ENCODE measurements at regions not wholly inside any gene's neighbourhood (a gene's known extent, or its start where the extent isn't known, plus 50 kb on each side); places are given as distances from the start of the nearest gene placed in this dataset.

DNA sequence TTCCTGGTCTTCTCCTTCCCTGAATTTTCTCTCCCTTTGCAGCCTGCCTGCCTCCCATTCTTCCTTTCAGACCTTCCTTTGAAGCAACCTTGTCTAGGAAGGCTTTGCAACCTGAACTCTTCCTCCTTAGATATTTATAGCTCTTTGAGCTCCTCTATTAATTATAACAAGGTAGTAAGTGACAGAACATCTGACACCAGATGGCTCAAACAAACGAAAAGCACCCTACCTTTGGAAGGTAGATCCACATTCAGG lies 57.2 kb upstream of the SLC1A4 start:
- TF ChIP-seq, protein P1, sequence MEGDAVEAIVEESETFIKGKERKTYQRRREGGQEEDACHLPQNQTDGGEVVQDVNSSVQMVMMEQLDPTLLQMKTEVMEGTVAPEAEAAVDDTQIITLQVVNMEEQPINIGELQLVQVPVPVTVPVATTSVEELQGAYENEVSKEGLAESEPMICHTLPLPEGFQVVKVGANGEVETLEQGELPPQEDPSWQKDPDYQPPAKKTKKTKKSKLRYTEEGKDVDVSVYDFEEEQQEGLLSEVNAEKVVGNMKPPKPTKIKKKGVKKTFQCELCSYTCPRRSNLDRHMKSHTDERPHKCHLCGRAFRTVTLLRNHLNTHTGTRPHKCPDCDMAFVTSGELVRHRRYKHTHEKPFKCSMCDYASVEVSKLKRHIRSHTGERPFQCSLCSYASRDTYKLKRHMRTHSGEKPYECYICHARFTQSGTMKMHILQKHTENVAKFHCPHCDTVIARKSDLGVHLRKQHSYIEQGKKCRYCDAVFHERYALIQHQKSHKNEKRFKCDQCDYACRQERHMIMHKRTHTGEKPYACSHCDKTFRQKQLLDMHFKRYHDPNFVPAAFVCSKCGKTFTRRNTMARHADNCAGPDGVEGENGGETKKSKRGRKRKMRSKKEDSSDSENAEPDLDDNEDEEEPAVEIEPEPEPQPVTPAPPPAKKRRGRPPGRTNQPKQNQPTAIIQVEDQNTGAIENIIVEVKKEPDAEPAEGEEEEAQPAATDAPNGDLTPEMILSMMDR (IDR thresholded peaks at IDR 0.05; ENCODE audit: control extremely low read depth in 1 of 3, insufficient read depth in 1 of 3, low read depth in 1 of 3, low read length in 3 of 3), result no peak
- no peak for TF ChIP-seq SP2 (IDR thresholded peaks at IDR 0.05; ENCODE audit: low read length)
- TF ChIP-seq HDAC6 (IDR thresholded peaks at IDR 0.05; ENCODE audit: low read depth, low read length), result no peak
- no peak for TF ChIP-seq POLR2A (IDR thresholded peaks at IDR 0.05; ENCODE audit: control extremely low read depth in 1 of 2, low read depth in 2 of 2, low read length in 2 of 2)
- TF ChIP-seq EZH2 (IDR thresholded peaks at IDR 0.05; ENCODE audit: low read depth, low read length, severe bottlenecking), result no peak
- TF ChIP-seq, protein P2, sequence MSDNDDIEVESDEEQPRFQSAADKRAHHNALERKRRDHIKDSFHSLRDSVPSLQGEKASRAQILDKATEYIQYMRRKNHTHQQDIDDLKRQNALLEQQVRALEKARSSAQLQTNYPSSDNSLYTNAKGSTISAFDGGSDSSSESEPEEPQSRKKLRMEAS (IDR thresholded peaks at IDR 0.05), result no peak
- no peak for TF ChIP-seq SP1 (IDR thresholded peaks at IDR 0.05; ENCODE audit: low read depth, low read length)
- no peak for TF ChIP-seq RXRA (IDR thresholded peaks at IDR 0.05; ENCODE audit: insufficient read depth, low read depth, low read length)
- TF ChIP-seq, protein P3, sequence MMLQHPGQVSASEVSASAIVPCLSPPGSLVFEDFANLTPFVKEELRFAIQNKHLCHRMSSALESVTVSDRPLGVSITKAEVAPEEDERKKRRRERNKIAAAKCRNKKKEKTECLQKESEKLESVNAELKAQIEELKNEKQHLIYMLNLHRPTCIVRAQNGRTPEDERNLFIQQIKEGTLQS (IDR thresholded peaks at IDR 0.05; ENCODE audit: insufficient read depth, low read depth, low read length), result no peak
- TF ChIP-seq CEBPB (IDR thresholded peaks at IDR 0.05; ENCODE audit: low read depth, low read length), result no peak
- TF ChIP-seq RAD21 (IDR thresholded peaks at IDR 0.05 in 1 of 2, conservative IDR thresholded peaks at IDR 0.05 in 1 of 2; ENCODE audit: low read depth in 2 of 2, low read length in 2 of 2), result no peak
- TF ChIP-seq MAFK (IDR thresholded peaks at IDR 0.05; ENCODE audit: low read depth, low read length), result no peak
- TF ChIP-seq, protein P4, sequence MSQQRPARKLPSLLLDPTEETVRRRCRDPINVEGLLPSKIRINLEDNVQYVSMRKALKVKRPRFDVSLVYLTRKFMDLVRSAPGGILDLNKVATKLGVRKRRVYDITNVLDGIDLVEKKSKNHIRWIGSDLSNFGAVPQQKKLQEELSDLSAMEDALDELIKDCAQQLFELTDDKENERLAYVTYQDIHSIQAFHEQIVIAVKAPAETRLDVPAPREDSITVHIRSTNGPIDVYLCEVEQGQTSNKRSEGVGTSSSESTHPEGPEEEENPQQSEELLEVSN (IDR thresholded peaks at IDR 0.05), result no peak

Measured in H1 (cell line).